ENCODE measurements at regions not wholly inside any gene's neighbourhood (a gene's known extent, or its start where the extent isn't known, plus 50 kb on each side); places are given as distances from the start of the nearest gene placed in this dataset.

DNA sequence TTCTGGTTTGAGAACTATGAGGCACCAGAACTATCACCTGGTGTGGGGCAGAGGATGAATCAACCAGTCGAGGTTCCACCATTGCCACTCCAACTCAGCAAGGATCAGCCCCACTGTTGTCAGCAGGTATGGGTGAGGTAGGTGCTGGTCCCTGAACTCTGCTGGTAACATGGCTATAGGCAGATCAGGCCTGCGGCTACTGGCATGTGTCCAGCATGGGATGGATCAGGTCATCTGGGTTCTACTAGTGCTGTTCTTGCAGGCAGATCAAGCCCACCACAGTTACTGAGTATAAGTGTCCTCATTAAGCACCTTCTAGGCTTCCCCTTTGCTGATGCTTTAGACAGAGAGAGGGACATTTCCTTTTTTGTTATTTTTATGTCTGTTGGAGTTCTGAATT is 71.7 kb downstream of the GABRA6 start:
- H3K27me3 Mint-ChIP-seq = no peaks in the 10 kb centered on the region
- ATAC-seq = no peak
- no peak overlapping the region for H3K27ac Mint-ChIP-seq
- H3K4me1 Mint-ChIP-seq = no peaks in the 10 kb centered on the region
- H3K4me3 Mint-ChIP-seq = no peak overlapping the region
- H3K36me3 Mint-ChIP-seq = no peaks in the 10 kb centered on the region
- H3K9me3 Mint-ChIP-seq = peaks cover 8% of the 10 kb centered on the region

DNA sequence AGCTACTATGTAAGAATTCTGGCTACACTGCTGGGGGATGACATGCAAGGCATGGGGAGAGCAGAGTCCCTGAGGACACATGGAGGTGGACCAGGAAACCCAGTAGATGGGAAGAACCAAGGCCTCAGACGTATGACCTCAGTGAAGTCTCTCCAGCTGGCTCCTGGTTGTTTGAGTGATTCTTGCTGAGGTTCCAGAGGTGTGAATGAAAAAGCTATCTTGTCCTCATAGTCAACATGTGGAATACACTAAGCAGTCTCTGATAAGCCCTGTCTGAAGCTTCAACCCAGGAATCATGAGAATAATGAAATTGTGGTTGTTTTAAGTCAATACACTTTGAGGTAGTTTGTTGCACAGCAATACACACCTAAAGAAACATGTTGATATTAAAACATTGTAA is 78.0 kb downstream of the GABRA6 start:
- Mint-ChIP-seq H3K27me3 (no peaks in the 10 kb centered on the region), H3K27ac (no peak overlapping the region), H3K4me3 (no peak overlapping the region), H3K4me1 (no peaks in the 10 kb centered on the region), H3K9me3 (no peaks in the 10 kb centered on the region), H3K36me3 (no peaks in the 10 kb centered on the region)
- ATAC-seq = peak; percentile 20

DNA sequence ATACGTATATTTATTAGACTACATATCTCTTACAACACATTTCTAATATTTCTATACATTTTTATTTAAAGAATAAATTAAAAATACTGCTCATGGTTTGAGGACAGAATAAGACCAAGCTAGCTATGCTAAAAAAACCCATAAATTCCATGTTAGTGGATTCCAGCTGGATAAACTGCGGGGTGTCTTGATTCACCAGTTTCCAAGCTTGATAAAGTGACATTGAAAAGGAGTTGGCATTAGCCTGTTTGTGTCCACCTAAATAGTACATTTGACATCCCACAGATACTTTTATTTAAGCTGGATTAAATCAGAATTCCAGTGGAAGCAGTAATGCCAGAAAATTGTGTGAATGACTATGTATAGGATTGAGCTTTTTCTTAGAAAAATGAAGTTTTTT is 80.1 kb downstream of the GABRA6 start:
- H3K4me3 Mint-ChIP-seq = no peak overlapping the region
- no peak for ATAC-seq
- no peak overlapping the region for H3K27ac Mint-ChIP-seq

DNA sequence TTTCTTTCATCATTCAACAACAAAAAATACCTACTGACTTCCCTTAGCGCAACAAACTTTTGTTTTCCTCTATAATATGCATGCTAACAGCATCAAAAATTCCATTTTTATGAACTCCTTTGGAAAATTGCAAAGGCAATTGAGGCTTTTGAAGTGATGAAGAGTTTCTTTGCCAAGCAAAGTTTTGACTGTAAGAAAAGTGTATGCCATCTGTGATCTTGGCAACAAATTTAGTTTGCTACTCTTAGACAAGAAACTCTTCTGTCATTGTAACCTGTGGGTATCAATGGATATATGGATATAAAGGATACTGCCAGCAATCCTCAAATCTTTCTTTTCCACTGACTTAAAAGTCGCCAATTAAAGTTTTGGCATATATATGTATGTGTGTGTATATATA is 72.0 kb upstream of the GABRA1 start:
- no peak overlapping the region for H3K4me3 Mint-ChIP-seq
- H3K36me3 Mint-ChIP-seq = no peaks in the 10 kb centered on the region
- H3K27me3 Mint-ChIP-seq = no peaks in the 10 kb centered on the region
- peaks cover under 1% of the 10 kb centered on the region for H3K9me3 Mint-ChIP-seq
- H3K27ac Mint-ChIP-seq = no peak overlapping the region
- no peaks in the 10 kb centered on the region for H3K4me1 Mint-ChIP-seq
- ATAC-seq = no peak

More for the DNA sequence above, 80.1 kb downstream of the GABRA6 start:
- Mint-ChIP-seq H3K27me3 (no peaks in the 10 kb centered on the region), H3K36me3 (no peaks in the 10 kb centered on the region), H3K4me1 (no peaks in the 10 kb centered on the region), H3K9me3 (peaks cover under 1% of the 10 kb centered on the region)

DNA sequence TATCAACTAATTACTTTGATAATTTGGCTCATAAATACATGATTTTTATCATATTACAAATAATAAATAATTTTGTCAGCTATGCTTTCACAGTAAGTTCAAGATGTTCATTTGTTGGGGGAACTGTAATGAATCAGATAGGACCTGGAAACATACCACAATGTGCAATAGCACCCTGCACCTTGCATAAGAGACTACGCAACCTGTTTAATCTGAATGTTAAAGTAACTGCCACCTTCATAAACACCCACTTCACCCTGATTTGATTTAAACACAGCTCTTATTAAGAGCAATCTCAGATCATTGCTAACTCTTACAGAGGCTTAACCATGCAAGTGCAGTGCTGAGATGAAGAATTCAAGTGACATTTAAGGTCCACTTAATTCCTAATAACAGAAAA is 69.1 kb upstream of the GABRA1 start:
- Mint-ChIP-seq H3K27ac (no peak overlapping the region), H3K4me1 (no peaks in the 10 kb centered on the region), H3K4me3 (no peak overlapping the region), H3K27me3 (no peaks in the 10 kb centered on the region), H3K9me3 (no peaks in the 10 kb centered on the region), H3K36me3 (no peaks in the 10 kb centered on the region)
- no peak for ATAC-seq

DNA sequence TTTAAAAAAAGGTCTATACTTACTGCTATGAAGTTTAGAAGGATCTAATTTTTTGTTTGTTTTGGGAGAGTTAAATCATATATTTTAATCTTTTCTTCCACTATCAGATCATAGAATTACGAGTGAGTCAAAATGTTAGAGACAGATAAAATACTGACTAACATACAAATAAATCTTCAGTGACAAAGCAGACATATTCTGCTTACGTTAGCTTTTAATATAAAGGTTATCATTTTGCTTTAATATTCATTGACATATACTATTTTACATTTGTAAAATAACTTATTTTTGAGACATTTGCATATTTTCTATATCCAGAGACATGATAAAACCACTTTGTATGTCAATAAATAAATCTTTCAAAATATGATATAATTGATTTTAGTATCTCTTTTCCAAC is 64.6 kb upstream of the GABRA1 start:
- Mint-ChIP-seq H3K9me3 (peaks cover 3% of the 10 kb centered on the region), H3K27ac (no peak overlapping the region), H3K36me3 (no peaks in the 10 kb centered on the region), H3K27me3 (no peaks in the 10 kb centered on the region), H3K4me3 (no peak overlapping the region), H3K4me1 (no peaks in the 10 kb centered on the region)
- no peak for ATAC-seq

DNA sequence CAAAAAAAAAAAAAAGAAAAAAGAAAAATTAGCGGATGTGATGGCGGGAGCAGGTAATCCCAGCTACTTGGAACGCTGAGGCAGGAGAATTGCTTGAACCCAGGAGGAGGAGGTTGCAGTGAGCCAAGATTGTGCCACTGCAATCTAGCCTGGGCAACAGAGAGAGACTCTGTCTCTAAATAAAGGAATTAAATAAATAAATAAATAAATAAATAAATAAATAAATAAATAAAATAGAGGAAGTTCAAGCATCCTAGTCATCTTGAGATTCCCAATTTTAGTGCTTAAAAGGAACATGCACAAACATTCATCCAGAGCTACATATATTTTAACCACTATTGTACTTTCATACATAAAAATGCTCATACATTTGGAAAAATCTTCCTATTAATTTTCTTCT is 61.2 kb upstream of the GABRA1 start:
- Mint-ChIP-seq H3K9me3 (peaks cover 3% of the 10 kb centered on the region), H3K27me3 (no peaks in the 10 kb centered on the region), H3K36me3 (no peaks in the 10 kb centered on the region), H3K4me3 (no peak overlapping the region), H3K27ac (no peak overlapping the region), H3K4me1 (no peaks in the 10 kb centered on the region)
- ATAC-seq = no peak

DNA sequence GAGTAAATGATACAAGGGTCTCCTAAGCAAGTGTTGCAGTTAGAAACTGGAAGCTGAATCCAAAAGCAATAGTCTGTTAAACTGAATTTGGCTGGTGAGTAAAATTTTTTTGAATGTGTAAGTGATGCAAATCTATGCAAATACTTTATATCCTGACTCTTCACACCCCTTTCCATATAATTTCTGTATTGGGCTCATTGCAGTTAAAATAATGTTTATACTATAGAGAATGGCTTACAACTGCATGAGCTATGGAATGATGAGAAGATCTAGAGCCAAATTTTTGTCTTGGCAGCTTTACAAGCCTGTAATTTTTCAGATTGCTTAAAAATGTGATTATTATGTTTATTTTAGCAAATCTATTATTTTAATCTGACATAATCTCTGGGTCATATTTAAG is 57.0 kb upstream of the GABRA1 start:
- Mint-ChIP-seq H3K36me3 (no peaks in the 10 kb centered on the region), H3K9me3 (no peaks in the 10 kb centered on the region), H3K4me1 (no peaks in the 10 kb centered on the region), H3K27ac (no peak overlapping the region), H3K27me3 (no peaks in the 10 kb centered on the region), H3K4me3 (no peak overlapping the region)
- no peak for ATAC-seq
